SKM-1 treated with dmso at 0.1 percent for 144 hours (cell line): ENCODE measurements at regions not wholly inside any gene's neighbourhood (a gene's known extent, or its start where the extent isn't known, plus 50 kb on each side); places are given as distances from the start of the nearest gene placed in this dataset.

Experiments used
- DNase-seq: peaks from one replicate; lab custom pipeline; 2025; ENCODE audit not compliant: unreplicated experiment; lab: John Stamatoyannopoulos, UW

- no peak for DNase-seq
Measured at GRCh38 chr9:129321286-129322021, 143.4 kb upstream of the IER5L start.

- DNase-seq = peak; percentile 90
Measured at GRCh38 chr9:129320575-129321285, 142.7 kb upstream of the IER5L start.

GRCh38 chr9:129319938-129320481, 141.9 kb upstream of the IER5L start:
- no peak for DNase-seq

GRCh38 chr9:129319076-129319937, 141.2 kb upstream of the IER5L start:
- DNase-seq = no peak

GRCh38 chr9:129318121-129319075, 140.3 kb upstream of the IER5L start:
- DNase-seq = no peak

GRCh38 chr9:129317179-129318011, 139.3 kb upstream of the IER5L start:
- DNase-seq = no peak

- DNase-seq = no peak
Measured at GRCh38 chr9:129316281-129317030, 138.4 kb upstream of the IER5L start.

- DNase-seq = no peak
Measured at GRCh38 chr9:129313331-129313955, 135.4 kb upstream of the IER5L start.

GRCh38 chr9:129312251-129313122, 134.4 kb upstream of the IER5L start:
- DNase-seq = no peak

GRCh38 chr9:129311643-129312042, 133.6 kb upstream of the IER5L start:
- DNase-seq = no peak

GRCh38 chr9:129310666-129311350, 132.7 kb upstream of the IER5L start:
- no peak for DNase-seq

GRCh38 chr9:129309906-129310305, 131.8 kb upstream of the IER5L start:
- DNase-seq = no peak

GRCh38 chr9:129309041-129309430, 131.0 kb upstream of the IER5L start:
- no peak for DNase-seq

- no peak for DNase-seq
Measured at GRCh38 chr9:129307227-129307970, 129.3 kb upstream of the IER5L start.

- no peak for DNase-seq
Measured at GRCh38 chr9:129306318-129306973, 128.4 kb upstream of the IER5L start.
